NCI-H526 treated with DMSO at 0.1 percent for 48 hours (cell line): ENCODE measurements at regions not wholly inside any gene's neighbourhood (a gene's known extent, or its start where the extent isn't known, plus 50 kb on each side); places are given as distances from the start of the nearest gene placed in this dataset.

ENCODE experiments used
- DNase-seq: peaks from one replicate; lab custom pipeline; 2025; lab: John Stamatoyannopoulos, UW

DNA sequence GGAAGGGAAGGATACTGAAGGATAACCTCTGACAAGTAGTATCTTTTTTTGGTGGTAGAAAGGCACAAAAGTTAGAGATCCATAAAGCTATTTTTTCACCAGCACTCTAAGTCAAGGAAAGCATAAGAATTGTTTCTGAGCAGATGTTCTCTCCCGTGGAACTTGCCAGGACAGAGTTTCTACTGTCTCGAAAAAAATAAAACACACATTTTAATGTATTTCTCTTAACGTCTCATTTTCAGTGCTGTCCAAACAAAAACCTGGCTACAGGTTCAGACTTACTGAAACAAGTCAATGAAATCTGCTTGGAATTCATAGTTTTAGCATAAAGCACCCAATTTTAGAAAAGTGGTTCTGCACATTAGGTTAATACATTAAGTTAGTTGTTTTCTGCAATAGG, 338.3 kb downstream of the LTN1 start:
- no peak for DNase-seq

DNA sequence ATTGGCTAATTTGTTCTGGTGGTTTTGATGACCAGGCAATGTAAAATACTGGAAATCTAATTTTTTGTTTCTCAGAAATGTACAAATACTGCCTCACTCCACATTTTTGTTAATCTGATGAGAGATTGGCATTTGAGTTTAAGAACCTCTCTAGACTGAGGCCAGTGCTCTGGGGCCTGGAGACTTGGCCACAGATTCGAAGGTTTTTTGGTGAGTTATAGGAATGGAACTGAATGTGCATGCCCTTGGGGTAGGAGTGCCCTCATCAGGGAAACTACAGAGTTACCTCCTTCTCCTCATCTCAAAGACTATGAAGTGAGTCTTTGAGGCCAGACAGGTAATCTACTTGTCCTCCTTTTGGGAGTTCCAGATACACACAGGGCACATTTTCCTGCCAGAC, 347.9 kb downstream of the LTN1 start:
- DNase-seq = no peak

DNA sequence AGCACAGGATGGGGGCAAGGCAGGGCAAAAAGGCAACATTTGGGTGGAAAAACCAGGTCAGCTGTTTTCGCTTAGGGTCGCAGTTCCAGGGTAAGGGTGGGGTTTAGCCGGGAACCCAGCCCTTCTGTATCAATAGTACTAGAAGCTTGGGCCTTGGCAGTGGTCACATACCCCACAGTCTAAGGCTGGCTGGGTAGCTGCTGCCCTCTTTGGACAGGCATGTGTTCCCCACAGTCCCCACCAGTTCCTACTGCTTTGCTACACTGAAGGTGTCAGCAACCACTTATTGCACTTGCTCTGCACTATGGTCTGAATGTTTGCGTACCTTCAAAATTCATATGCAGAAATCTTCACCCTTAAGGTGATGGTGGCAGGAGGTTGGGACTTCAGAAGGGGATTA, 349.8 kb downstream of the LTN1 start:
- no peak for DNase-seq

DNA sequence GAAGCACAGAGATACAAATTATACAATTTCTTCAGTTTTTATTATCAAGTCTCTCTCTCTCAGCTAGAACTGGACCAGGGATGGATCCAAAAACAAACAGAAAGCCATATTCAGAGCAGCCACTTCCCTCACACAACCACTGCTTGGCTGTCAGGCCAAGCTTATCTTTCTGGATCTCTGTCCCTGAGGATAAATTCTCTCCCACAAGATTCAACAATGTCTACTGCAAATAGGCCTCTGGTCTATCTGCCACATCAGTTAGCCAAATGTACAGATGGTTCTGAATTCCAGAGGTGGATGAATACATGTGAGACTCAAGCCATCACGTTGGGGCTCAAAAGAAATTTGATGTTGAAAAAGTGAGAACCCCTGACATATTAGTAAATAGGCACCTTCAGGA, 350.9 kb downstream of the LTN1 start:
- no peak for DNase-seq

DNA sequence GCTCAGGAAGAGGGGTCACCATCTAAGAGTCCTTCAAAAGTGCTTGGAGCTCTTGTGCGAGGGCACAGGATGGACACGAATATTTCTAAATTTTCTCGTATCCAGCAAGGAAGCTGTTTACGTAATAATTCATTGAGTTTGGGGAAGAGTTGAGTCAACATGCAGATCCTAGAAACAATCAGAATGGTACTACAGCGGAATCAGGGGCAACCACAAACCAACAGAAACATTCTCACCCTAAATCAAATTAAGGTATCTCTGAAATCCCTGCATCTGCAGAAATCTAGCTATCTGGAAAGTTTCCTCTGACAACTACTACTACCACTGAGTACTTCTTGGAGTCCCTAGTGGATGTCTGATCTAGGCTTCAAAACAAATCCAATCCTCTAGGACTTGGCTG, 352.4 kb downstream of the LTN1 start:
- no peak for DNase-seq

DNA sequence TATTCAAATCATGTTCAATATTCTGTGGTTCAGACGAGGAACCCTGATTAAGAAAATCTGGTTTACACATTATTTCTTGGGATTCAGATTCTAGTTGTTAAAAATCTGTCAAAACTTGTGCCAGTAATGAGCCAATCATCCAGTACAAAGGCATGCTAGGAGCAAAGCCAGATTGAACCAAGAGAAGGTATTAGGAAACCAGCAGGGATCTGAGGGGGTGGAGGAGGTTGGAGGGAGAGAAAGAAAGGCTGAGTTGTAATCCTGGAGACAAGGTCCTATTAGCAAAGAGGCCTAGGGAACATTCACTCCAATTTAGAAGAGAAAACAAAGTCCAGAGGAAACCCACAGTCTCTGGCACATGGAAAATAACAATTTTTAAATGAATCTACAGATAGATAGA, 352.9 kb downstream of the LTN1 start:
- DNase-seq = no peak

DNA sequence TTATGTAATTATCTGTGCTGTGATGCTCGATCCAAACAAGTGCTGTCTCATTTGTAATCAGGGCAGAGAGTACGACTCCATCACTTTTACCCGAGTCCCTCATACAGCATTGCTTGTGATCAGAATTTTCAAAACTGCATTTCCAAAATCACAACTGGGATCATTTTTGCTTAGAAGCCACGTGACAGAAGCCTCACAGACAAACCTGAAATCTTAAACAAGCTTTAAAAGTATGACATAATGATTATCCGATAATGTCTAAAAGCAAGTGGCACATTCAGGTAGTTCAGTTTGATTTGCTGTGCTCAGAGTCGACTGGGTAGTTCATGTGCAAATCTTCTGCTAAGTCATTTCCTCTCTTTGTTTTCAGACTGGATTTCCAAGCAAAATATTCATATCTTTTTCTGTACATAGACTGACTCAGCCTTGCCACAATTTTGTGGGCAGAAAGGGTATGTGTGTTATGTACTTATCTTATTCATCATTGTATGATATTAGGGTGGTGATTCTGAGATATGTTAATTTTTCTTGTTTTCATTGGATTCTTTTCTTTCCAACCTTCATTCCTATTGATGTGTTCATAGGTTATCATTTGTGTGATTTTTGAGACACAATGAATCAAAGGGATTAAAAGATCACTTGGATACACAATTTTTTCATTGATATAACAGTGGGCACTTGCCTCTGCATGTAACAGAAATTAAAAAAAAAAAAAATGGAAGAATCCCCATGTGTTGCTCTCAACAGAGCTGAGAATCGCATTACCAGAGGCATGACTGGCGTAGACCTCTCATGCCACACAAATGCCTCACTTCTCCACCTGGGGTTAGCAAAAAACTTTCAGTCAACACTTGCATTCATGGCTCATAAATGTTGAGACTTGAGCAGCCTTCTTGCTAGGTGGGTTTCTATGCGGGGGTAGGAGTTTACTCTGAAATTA, 355.7 kb downstream of the LTN1 start:
- DNase-seq = no peak

DNA sequence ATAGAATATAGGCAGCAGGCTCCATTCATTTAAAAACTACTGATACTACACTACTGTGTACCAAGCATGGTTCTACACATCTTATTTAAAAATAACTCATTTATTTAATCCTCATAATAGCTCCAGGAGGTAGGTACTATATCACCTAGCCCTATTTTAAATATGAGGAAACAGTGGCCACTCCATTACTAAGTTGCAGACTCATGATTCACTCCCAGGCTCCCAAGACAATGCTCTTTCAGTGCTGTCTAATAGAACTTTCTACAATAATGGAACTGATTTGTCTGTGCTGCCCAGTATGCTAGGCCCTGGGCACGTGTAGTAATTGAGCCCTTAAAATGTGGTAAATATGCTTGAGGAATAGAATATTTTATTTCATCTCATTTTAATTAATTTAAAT, 357.1 kb downstream of the LTN1 start:
- DNase-seq = no peak

DNA sequence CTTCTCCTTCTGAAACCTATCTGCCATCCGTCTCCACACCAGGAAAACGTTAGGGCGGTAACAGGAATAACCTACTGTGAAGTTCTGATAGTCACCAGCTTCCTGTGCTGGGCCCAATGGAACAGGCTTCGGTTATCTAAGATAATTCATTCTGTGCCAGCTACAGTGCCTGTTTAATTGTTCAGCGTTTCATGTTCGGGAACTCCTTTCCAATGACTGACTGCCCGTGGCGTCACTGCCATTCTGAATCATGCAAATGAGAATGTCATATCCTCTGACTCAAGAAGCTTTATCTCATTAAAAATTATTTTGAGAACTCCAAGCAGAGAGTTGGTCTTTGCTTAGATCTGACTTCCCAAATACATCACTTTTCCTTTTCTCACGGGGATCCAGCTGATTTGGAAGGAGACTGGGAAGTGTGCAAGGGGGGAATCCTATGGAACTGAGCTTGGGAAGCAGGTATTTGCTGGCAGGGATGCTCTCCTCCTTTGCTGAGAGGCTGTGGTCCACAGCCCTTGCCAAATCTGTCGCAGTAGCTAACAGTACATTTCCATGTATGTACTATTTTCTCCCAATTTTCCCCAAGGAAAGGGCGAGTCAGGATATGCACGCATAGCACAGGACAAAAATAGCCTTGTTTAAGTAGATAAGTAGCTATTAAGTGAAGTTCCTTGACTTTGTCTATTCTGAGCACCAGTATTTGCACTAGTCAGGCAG, 358.7 kb downstream of the LTN1 start:
- no peak for DNase-seq

DNA sequence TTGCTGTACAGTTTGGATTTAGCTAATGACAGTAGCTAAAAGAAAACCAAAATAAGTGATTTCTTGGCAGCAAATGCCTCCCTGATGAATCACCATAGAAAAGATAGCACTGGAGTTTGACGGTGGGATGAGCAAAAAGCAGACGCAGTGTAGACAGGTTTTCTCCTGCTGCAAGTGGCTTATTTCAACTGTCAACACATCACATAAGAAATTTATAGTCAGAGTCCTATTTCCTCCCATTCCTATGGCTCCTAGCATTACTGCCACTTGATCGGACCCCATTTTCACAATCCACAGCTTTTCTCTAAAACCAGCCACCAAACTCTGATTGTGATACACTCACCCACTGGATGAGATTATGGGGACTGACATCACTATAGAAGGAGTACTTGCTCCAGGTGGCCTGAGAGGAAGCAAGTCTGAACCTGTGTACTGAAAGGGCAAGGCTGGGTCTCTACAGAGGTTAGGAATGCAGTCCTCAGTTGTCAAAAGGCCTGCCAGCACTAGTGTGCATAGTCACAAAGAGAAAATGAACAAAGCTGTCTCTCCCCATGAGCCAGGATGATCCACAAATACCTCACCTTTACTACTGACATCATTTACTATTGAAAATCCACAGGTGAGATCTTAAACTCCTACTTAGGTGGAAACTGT, 359.8 kb downstream of the LTN1 start:
- DNase-seq = no peak

DNA sequence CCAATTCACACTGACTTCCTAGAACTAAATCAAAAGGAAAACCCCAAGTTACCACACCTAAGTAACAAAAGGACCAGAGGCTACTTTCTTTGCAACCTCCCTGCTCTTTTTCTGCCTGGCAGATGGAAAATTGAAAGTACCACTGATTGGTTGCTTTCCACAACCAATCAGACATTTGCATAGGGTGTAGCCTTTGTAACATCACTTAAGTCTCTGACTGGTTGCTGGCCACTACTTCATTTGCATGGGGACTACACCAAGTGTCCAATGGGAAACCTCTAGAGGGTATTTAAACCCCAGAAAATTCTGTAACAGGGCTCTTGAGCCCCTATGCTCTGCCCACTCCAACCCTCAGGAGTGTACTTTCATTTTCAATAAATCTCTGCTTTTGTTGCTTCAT, 365.0 kb downstream of the LTN1 start:
- DNase-seq = no peak

DNA sequence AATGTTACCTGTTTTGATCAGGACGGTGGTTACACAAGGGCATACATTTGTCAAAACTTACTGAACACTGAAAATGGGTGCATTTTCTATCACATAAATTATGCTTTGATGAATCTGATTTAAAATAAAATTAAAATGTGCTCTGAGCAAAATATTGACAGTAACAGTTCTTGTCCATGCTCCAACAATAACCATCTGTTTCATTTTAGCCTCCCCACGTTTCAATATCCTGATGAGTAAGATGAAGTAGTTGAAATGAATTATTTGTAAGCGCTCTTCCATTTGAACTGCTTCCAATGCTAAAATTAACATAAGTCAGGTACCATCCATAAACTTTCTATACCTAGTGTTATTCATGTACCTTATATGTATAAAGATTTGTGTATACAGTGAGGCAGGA, 365.4 kb downstream of the LTN1 start:
- DNase-seq = no peak

DNA sequence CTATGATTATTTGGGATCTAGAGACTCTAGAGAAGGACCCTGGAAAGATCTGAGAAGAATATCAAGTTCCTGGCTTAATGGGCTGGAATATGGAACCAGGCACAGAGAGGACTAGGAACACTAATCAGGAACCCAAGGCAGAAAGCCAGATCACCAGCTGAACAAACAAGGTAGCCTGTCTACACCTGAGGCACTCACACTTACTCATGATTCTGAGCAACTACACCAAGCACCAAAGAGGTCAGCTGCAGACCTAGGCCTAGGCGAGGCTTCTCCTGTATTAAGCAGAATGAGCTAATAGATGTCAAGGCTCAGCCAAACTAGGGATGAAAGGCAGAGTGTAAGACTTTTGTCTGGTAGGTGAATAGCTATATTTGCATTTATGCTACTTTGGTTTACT, 368.1 kb downstream of the LTN1 start:
- DNase-seq = no peak

DNA sequence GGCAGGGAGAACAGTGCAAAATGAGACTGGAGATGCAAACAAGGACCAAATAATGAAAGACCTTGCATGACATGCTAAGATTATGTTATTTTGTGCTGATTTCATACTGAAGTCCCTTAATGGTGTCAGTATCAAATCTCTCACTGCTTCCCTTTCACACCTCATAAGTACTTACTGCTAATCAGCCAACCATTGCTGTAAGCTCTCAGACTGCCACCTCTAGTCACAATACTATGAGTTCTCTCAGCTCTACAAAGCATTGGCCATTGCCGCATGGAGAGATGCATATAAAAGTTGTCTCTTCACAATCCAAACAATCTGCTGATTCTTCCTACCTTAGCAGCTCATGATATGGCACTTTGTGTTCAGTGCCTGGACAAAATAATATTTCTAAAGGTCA, 375.4 kb downstream of the LTN1 start:
- DNase-seq = no peak

DNA sequence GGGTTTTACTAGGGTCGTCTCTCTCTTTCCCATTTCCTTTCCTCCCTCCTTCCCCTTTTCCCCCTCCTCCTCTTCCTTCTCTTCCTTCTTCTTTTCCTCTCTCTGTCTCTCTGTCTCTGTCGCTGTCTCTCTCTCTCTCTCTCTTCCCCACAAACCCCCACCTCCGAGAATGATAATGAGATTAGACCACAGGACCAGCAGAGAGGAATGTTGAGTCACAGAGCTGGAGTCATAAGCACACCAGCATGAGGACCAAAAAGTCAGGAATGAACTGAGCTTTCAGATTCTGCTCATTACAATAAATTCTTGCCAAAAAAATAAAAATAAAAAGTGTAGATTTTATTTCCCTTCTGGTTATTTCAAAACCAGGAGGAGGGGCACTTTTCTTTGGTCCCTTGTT, 377.4 kb downstream of the LTN1 start:
- DNase-seq = no peak

DNA sequence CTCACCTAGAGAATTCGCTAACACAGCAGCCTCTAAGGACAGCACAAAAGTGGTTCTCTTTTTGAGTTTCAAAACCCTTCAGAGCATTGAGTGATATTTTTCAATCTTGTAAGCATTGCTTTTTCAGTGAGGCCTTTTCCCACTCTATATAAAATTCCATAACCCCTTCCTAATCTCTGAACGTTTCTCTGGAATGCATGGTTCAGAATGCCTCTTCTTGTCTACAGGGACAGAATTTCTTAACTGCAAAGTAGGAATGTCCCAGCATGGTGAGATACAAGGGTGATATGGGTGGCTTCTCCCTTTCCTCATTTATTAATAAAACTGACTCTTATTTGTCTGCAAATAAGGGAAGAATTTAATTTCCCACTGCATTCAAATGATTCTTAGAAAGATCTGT, 377.9 kb downstream of the LTN1 start:
- DNase-seq = no peak

DNA sequence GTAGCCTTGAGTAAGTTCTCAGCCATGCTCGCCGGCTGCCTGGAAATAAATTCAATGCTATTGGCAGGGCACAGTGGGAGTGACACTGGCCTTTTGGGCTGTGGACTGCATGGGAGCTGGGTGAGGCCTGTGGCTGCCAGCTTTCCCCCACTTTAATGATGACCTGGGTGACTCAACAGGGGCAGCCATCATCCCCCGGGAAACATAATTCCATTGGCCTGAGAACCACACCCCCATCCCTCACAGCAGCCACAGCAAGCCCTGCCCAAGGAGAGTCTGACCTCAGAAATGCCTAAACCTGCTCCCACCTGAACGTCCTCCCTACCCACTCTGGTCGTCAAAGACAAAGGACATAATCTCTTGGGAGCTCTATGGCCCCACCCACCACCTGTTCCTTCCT, 384.0 kb downstream of the LTN1 start:
- no peak for DNase-seq

DNA sequence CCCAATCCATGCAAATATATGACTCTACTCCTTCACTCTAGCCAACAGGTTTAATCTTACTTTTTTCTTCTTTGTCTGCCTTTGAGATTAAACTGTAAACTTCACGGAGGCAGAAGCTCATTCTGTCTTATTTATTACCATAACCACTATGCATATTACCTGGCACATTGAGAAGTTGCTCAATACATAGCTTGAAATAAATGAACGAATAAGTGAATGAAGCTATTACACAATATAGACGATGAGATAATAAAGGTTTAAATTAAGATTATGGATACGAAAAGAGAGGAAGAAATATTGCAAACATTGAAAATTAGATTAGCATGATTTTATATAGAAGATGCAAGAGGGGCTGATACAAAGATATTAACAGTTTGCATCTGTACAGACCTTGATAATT, 385.1 kb downstream of the LTN1 start:
- no peak for DNase-seq

DNA sequence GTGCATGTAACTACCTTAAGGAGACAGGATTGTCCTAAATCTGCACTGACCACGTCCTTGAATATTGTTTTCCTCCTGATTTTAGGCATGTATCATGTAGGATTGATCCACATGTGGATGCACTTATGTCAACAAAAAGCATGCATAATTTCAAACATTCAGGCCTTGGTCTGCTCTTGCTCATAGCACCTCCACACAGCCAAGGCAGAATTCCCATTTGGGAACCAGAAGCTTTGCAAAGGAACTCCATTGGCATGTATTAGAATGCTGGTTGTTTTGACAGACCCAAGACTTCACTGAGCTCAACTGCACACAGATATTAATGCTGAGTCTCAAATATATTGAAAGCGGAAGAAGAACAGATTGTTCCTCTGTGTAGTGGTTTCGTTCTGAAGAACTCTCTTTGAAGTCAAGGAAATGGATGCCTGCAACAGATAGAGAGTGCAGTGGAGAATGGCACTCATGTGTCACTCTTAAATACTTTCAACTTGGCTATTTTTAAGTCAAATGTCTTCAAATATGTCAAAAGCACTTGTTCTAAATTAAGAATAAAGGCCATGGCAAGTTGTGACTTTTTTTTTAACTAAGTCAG, 387.6 kb downstream of the LTN1 start:
- no peak for DNase-seq

DNA sequence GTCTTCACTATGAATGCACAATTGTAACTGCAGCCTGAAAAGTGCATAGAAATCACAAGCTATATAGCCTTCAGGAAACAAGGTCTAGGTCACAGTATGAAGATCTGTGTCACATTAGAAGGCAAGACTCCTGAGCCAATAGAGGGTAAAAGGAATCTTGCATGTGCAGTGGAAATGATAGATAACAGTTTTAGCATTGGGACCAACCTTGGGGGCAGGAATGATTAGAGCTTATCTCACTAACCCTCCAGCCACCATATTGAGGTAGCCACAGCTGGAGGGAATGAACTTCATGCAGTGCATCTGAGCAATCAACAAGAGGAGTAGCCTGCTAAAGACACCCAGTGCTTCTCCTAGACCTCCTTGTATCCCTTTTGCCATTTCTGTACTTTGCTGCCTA, 390.1 kb downstream of the LTN1 start:
- DNase-seq = no peak

DNA sequence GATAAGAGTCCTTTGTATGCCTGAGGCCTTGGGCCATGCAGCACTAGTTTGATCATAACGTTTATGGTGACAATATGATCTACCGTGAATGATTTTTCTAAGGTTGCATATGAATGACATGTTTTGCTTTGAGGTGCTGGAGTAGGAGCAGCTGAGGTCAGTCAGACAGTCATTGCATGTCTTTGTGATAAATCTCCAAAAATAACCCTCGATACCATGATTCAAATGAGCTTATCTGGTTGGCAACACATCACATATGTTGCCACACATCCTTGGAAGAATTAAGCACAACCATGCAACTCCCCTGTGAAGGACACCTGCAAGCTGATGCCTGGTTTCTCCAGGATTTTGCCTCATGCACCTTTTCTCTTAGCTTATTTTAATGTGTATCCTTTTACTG, 394.5 kb downstream of the LTN1 start:
- DNase-seq = no peak

DNA sequence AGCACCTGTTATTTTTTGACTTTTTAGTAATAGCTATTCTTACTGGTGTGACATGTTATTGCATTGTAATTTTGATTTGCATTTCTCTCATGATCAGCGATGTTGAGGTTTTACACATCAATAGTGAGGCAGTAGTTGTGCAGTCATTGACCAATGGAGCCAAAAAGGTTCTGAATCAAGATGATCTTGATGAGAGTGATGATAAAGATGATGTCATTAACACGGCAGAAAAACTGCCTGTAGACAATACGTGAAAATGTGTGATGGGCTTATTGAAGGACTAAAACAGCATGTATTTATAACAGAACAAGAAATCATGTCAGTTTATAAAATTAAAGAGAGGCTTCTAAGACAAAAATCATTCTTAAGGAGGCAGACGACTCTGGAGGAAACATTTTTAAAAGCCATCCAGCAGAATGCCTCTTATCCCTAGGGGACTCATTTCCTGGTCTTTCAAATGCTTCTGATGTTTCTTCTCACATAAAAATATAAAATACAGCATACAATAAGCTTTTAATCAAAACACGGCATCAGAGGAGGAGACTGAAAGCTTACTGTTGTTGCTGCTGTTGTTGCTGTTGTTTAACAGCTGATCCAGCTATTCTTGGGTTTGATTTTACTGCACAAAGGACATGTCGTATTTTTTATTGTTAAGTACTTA, 400.3 kb downstream of the LTN1 start:
- DNase-seq = no peak
